ENCODE measurements at regions not wholly inside any gene's neighbourhood (a gene's known extent, or its start where the extent isn't known, plus 50 kb on each side); places are given as distances from the start of the nearest gene placed in this dataset.

GRCh38 chr13:21902709-21903098 lies 231.8 kb downstream of the FGF9 start:
- H3K79me2 ChIP-seq (ENCODE audit: control insufficient read depth, insufficient read depth, low read length, poor library complexity), result no peaks in the 10 kb centered on the region
- no peak overlapping the region for H2AFZ ChIP-seq (ENCODE audit: insufficient read depth, low read length, poor library complexity)
- no peak overlapping the region for H3K23ac ChIP-seq (ENCODE audit: low read length)
- no peak overlapping the region for H2AK5ac ChIP-seq (ENCODE audit: low read length)
- H3K18ac ChIP-seq (ENCODE audit: low read length), result no peak overlapping the region
- peaks cover 2% of the 10 kb centered on the region for H3K9me3 ChIP-seq (ENCODE audit: insufficient read depth, low read depth, low read length)
- no peak overlapping the region for H4K91ac ChIP-seq (ENCODE audit: low read depth, low read length)
- H3K9ac ChIP-seq (ENCODE audit: low read length), result no peak overlapping the region
- no peak overlapping the region for H2BK120ac ChIP-seq (ENCODE audit: insufficient read depth, low read length, poor library complexity)
- no CpG with 5 or more reads among the region's 8 CpGs for WGBS (ENCODE audit: extremely low coverage, insufficient coverage, insufficient read length)
- H2BK5ac ChIP-seq (ENCODE audit: low read depth, low read length, poor library complexity), result no peak overlapping the region
- H3K79me1 ChIP-seq (ENCODE audit: low read length), result no peaks in the 10 kb centered on the region
- no peak overlapping the region for H3K4ac ChIP-seq (ENCODE audit: low read depth, low read length)
- H4K12ac ChIP-seq (ENCODE audit: low read depth, low read length), result no peak overlapping the region
- DNase-seq, result no peak
- no peaks in the 10 kb centered on the region for H3K4me1 ChIP-seq (ENCODE audit: control insufficient read depth in 1 of 2, insufficient read depth in 2 of 2, low read length in 2 of 2)
- H3K4me2 ChIP-seq (ENCODE audit: low read length), result no peak overlapping the region
- H3K27ac ChIP-seq (ENCODE audit: low read depth, low read length), result no peak overlapping the region
- no peak overlapping the region for H4K8ac ChIP-seq (ENCODE audit: low read depth, low read length)
- H3K36me3 ChIP-seq (ENCODE audit: control insufficient read depth in 1 of 2, insufficient read depth in 2 of 2, low read length in 2 of 2), result no peaks in the 10 kb centered on the region
- H3K27me3 ChIP-seq (ENCODE audit: insufficient read depth, low read length), result no peaks in the 10 kb centered on the region
- no peak overlapping the region for H2BK12ac ChIP-seq (ENCODE audit: low read length)
- no peak overlapping the region for H3K14ac ChIP-seq (ENCODE audit: low read length)
- no peak overlapping the region for H3K4me3 ChIP-seq (ENCODE audit: low read depth, low read length)

- H3K36me3 ChIP-seq (ENCODE audit: control insufficient read depth in 1 of 2, insufficient read depth in 2 of 2, low read length in 2 of 2), result no peaks in the 10 kb centered on the region
- H2BK12ac ChIP-seq (ENCODE audit: low read length), result no peak overlapping the region
- H3K79me1 ChIP-seq (ENCODE audit: low read length), result no peaks in the 10 kb centered on the region
- no peaks in the 10 kb centered on the region for H3K27me3 ChIP-seq (ENCODE audit: insufficient read depth, low read length)
- WGBS (ENCODE audit: extremely low coverage, insufficient coverage, insufficient read length), result no CpG with 5 or more reads among the region's 5 CpGs
- H3K4ac ChIP-seq (ENCODE audit: low read depth, low read length), result no peak overlapping the region
- H2AK5ac ChIP-seq (ENCODE audit: low read length), result no peak overlapping the region
- H3K27ac ChIP-seq (ENCODE audit: low read depth, low read length), result no peak overlapping the region
- H3K9me3 ChIP-seq (ENCODE audit: insufficient read depth, low read depth, low read length), result peaks cover 2% of the 10 kb centered on the region
- DNase-seq, result peak in 1 of 2 donors; percentile 37
- H3K4me3 ChIP-seq (ENCODE audit: low read depth, low read length), result no peak overlapping the region
- H3K14ac ChIP-seq (ENCODE audit: low read length), result no peak overlapping the region
- H3K4me1 ChIP-seq (ENCODE audit: control insufficient read depth in 1 of 2, insufficient read depth in 2 of 2, low read length in 2 of 2), result no peaks in the 10 kb centered on the region
- no peaks in the 10 kb centered on the region for H3K79me2 ChIP-seq (ENCODE audit: control insufficient read depth, insufficient read depth, low read length, poor library complexity)
- H3K9ac ChIP-seq (ENCODE audit: low read length), result no peak overlapping the region
- no peak overlapping the region for H2AFZ ChIP-seq (ENCODE audit: insufficient read depth, low read length, poor library complexity)
- H4K8ac ChIP-seq (ENCODE audit: low read depth, low read length), result no peak overlapping the region
- H4K12ac ChIP-seq (ENCODE audit: low read depth, low read length), result no peak overlapping the region
- no peak overlapping the region for H4K91ac ChIP-seq (ENCODE audit: low read depth, low read length)
- H3K18ac ChIP-seq (ENCODE audit: low read length), result no peak overlapping the region
- H2BK120ac ChIP-seq (ENCODE audit: insufficient read depth, low read length, poor library complexity), result no peak overlapping the region
- no peak overlapping the region for H3K23ac ChIP-seq (ENCODE audit: low read length)
- H2BK5ac ChIP-seq (ENCODE audit: low read depth, low read length, poor library complexity), result no peak overlapping the region
- H3K4me2 ChIP-seq (ENCODE audit: low read length), result no peak overlapping the region
Observed at GRCh38 chr13:21905486-21905885, 234.6 kb downstream of the FGF9 start.

GRCh38 chr13:21909331-21909730 lies 238.5 kb downstream of the FGF9 start:
- Histone ChIP-seq H3K9me3 (ENCODE audit: insufficient read depth, low read depth, low read length) (no peaks in the 10 kb centered on the region), H3K79me2 (ENCODE audit: control insufficient read depth, insufficient read depth, low read length, poor library complexity) (no peaks in the 10 kb centered on the region), H4K12ac (ENCODE audit: low read depth, low read length) (no peak overlapping the region), H4K8ac (ENCODE audit: low read depth, low read length) (no peak overlapping the region), H2BK12ac (ENCODE audit: low read length) (no peak overlapping the region), H2AK5ac (ENCODE audit: low read length) (no peak overlapping the region), H3K27ac (ENCODE audit: low read depth, low read length) (no peak overlapping the region), H3K36me3 (ENCODE audit: control insufficient read depth in 1 of 2, insufficient read depth in 2 of 2, low read length in 2 of 2) (no peaks in the 10 kb centered on the region), H2AFZ (ENCODE audit: insufficient read depth, low read length, poor library complexity) (no peak overlapping the region), H4K91ac (ENCODE audit: low read depth, low read length) (no peak overlapping the region), H3K4me2 (ENCODE audit: low read length) (no peak overlapping the region), H3K18ac (ENCODE audit: low read length) (no peak overlapping the region), H3K4me3 (ENCODE audit: low read depth, low read length) (no peak overlapping the region), H3K14ac (ENCODE audit: low read length) (no peak overlapping the region), H3K4me1 (ENCODE audit: control insufficient read depth in 1 of 2, insufficient read depth in 2 of 2, low read length in 2 of 2) (no peaks in the 10 kb centered on the region), H3K27me3 (ENCODE audit: insufficient read depth, low read length) (no peaks in the 10 kb centered on the region), H3K79me1 (ENCODE audit: low read length) (no peaks in the 10 kb centered on the region), H3K4ac (ENCODE audit: low read depth, low read length) (no peak overlapping the region), H2BK5ac (ENCODE audit: low read depth, low read length, poor library complexity) (no peak overlapping the region), H3K23ac (ENCODE audit: low read length) (no peak overlapping the region), H2BK120ac (ENCODE audit: insufficient read depth, low read length, poor library complexity) (no peak overlapping the region), H3K9ac (ENCODE audit: low read length) (no peak overlapping the region)
- peak; percentile 70 for DNase-seq
- no CpG with 5 or more reads among the region's 7 CpGs for WGBS (ENCODE audit: extremely low coverage, insufficient coverage, insufficient read length)

GRCh38 chr13:21910546-21910945 lies 239.7 kb downstream of the FGF9 start:
- H3K18ac ChIP-seq (ENCODE audit: low read length), result no peak overlapping the region
- no peak overlapping the region for H4K12ac ChIP-seq (ENCODE audit: low read depth, low read length)
- no peak overlapping the region for H4K8ac ChIP-seq (ENCODE audit: low read depth, low read length)
- no peak overlapping the region for H3K9ac ChIP-seq (ENCODE audit: low read length)
- no peak for DNase-seq
- H2AK5ac ChIP-seq (ENCODE audit: low read length), result no peak overlapping the region
- no peaks in the 10 kb centered on the region for H3K9me3 ChIP-seq (ENCODE audit: insufficient read depth, low read depth, low read length)
- no peaks in the 10 kb centered on the region for H3K79me2 ChIP-seq (ENCODE audit: control insufficient read depth, insufficient read depth, low read length, poor library complexity)
- H3K23ac ChIP-seq (ENCODE audit: low read length), result no peak overlapping the region
- H2AFZ ChIP-seq (ENCODE audit: insufficient read depth, low read length, poor library complexity), result no peak overlapping the region
- no peaks in the 10 kb centered on the region for H3K4me1 ChIP-seq (ENCODE audit: control insufficient read depth in 1 of 2, insufficient read depth in 2 of 2, low read length in 2 of 2)
- H3K36me3 ChIP-seq (ENCODE audit: control insufficient read depth in 1 of 2, insufficient read depth in 2 of 2, low read length in 2 of 2), result no peaks in the 10 kb centered on the region
- no peak overlapping the region for H3K4me3 ChIP-seq (ENCODE audit: low read depth, low read length)
- no peaks in the 10 kb centered on the region for H3K79me1 ChIP-seq (ENCODE audit: low read length)
- no peak overlapping the region for H4K91ac ChIP-seq (ENCODE audit: low read depth, low read length)
- H2BK120ac ChIP-seq (ENCODE audit: insufficient read depth, low read length, poor library complexity), result no peak overlapping the region
- H2BK5ac ChIP-seq (ENCODE audit: low read depth, low read length, poor library complexity), result no peak overlapping the region
- H3K27ac ChIP-seq (ENCODE audit: low read depth, low read length), result no peak overlapping the region
- no peak overlapping the region for H3K4ac ChIP-seq (ENCODE audit: low read depth, low read length)
- no peak overlapping the region for H3K4me2 ChIP-seq (ENCODE audit: low read length)
- no peaks in the 10 kb centered on the region for H3K27me3 ChIP-seq (ENCODE audit: insufficient read depth, low read length)
- H2BK12ac ChIP-seq (ENCODE audit: low read length), result no peak overlapping the region
- WGBS (ENCODE audit: extremely low coverage, insufficient coverage, insufficient read length), result no CpG with 5 or more reads among the region's 6 CpGs
- H3K14ac ChIP-seq (ENCODE audit: low read length), result no peak overlapping the region
